ENCODE measurements at regions not wholly inside any gene's neighbourhood (a gene's known extent, or its start where the extent isn't known, plus 50 kb on each side); places are given as distances from the start of the nearest gene placed in this dataset.

DNA sequence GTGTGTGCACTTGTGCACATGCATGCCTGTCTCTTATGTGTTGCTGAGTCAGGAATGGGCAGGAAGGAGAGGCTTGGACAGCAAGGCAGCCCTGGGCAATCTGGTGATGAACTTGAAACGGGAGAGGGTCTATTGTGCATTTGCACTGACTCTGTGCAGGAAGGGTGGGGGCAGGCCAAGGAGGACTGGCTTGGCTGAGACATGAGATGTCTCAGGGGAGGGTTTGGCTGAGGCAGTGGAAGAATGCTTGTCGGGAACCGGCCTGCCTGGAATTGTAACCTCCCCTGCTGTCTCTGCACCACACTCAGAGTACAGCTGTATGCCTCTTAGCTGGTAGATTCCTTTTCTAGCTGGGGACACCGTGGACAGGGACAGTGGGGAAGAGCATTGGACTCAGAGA lies 176.1 kb upstream of the TNP1 start (continued):
- TF ChIP-seq ZNF462 (CRISPR knock-in tag; IDR thresholded peaks at IDR 0.05) (no peak), ZNF114 (CRISPR knock-in tag; IDR thresholded peaks at IDR 0.05) (no peak), REST (IDR thresholded peaks at IDR 0.05; ENCODE audit: unreplicated experiment) (no peak), CREB1 (CRISPR knock-in tag; IDR thresholded peaks at IDR 0.05; ENCODE audit: low read depth) (no peak), POLR2AphosphoS5 (IDR thresholded peaks at IDR 0.05; ENCODE audit: low read depth) (no peak), STAT1 (IDR thresholded peaks at IDR 0.05; ENCODE audit: unreplicated experiment) (no peak), ZNF331 (CRISPR knock-in tag; IDR thresholded peaks at IDR 0.05; ENCODE audit: low read depth) (no peak)
- TF ChIP-seq, protein P1, sequence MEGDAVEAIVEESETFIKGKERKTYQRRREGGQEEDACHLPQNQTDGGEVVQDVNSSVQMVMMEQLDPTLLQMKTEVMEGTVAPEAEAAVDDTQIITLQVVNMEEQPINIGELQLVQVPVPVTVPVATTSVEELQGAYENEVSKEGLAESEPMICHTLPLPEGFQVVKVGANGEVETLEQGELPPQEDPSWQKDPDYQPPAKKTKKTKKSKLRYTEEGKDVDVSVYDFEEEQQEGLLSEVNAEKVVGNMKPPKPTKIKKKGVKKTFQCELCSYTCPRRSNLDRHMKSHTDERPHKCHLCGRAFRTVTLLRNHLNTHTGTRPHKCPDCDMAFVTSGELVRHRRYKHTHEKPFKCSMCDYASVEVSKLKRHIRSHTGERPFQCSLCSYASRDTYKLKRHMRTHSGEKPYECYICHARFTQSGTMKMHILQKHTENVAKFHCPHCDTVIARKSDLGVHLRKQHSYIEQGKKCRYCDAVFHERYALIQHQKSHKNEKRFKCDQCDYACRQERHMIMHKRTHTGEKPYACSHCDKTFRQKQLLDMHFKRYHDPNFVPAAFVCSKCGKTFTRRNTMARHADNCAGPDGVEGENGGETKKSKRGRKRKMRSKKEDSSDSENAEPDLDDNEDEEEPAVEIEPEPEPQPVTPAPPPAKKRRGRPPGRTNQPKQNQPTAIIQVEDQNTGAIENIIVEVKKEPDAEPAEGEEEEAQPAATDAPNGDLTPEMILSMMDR (conservative IDR thresholded peaks at IDR 0.05; ENCODE audit: low read depth in 2 of 2), result no peak
